PC-3 (cell line): ENCODE measurements at regions not wholly inside any gene's neighbourhood (a gene's known extent, or its start where the extent isn't known, plus 50 kb on each side); places are given as distances from the start of the nearest gene placed in this dataset.

ENCODE experiments used
- CTCF ChIP-seq: fragments of 300-600 bp; sonication (generic); conservative IDR thresholded peaks from 2 replicates; pipeline ENCODE4 v1.5.1; 2017; ENCODE audit warnings: antibody characterized with exemption, low read depth, mild to moderate bottlenecking, low read length
- EZH2 ChIP-seq: fragments of 300-600 bp; sonication (generic); IDR thresholded peaks from one replicate; pipeline ENCODE4 v1.6.1; 2017; ENCODE audit warnings: antibody characterized with exemption, mild to moderate bottlenecking, low read length; ENCODE audit not compliant: unreplicated experiment

GRCh38 chr13:112141643-112142400 is 74.9 kb downstream of the SOX1 start:
- TF ChIP-seq EZH2: no peak
- TF ChIP-seq CTCF: no peak
